22Rv1 (cell line): ENCODE measurements at regions not wholly inside any gene's neighbourhood (a gene's known extent, or its start where the extent isn't known, plus 50 kb on each side); places are given as distances from the start of the nearest gene placed in this dataset.
"Not testable (repeated sequence)": the region's sequence is repeated elsewhere in the genome, so short reads cannot be mapped to it uniquely, and the experiment has no call there.

Experiments used
- ZFX ChIP-seq: fragments of 450-650 bp; IDR thresholded peaks from 2 replicates; pipeline ENCODE4 v1.6.1; 2017; ENCODE audit warnings: antibody characterized with exemption, borderline replicate concordance
- TF ChIP-seq, protein P1 (sequence below): fragments of 450-650 bp; IDR thresholded peaks from 2 replicates; pipeline ENCODE4 v1.5.1; 2017; ENCODE audit warnings: mild to moderate bottlenecking

DNA sequence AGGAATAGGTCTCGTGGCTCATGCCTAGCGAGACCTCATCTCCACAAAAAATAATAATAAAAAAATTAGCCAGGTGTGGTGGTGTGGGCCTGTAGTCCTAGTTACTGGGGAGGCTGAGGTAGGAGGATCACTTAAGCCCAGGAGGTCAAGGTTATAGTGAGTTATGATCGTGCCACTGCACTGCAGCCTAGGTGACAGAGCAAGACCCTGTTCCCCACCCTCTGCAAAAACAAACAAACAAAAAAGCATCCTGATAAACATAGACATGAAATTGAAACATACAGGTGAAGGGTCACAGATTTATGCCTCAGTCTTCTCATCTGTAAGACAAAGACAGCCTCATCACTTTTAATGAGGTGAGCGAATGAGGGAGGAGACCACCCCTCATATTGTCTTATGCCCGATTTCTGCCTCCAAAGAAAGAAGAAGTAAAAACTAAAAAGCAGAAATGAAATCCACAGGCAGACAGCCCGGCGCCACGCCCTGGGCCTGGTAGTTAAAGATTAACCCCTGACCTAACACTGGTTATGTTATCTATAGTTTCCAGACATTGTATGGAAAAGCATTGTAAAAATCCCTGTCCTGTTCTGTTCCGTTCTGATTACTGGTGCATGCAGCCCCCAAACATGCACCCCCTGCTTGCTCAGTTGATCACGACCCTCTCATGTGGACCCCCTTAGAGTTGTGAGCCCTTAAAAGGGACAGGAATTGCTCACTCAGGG, 138.5 kb downstream of the OR2B2 start:
- TF ChIP-seq, protein P1, sequence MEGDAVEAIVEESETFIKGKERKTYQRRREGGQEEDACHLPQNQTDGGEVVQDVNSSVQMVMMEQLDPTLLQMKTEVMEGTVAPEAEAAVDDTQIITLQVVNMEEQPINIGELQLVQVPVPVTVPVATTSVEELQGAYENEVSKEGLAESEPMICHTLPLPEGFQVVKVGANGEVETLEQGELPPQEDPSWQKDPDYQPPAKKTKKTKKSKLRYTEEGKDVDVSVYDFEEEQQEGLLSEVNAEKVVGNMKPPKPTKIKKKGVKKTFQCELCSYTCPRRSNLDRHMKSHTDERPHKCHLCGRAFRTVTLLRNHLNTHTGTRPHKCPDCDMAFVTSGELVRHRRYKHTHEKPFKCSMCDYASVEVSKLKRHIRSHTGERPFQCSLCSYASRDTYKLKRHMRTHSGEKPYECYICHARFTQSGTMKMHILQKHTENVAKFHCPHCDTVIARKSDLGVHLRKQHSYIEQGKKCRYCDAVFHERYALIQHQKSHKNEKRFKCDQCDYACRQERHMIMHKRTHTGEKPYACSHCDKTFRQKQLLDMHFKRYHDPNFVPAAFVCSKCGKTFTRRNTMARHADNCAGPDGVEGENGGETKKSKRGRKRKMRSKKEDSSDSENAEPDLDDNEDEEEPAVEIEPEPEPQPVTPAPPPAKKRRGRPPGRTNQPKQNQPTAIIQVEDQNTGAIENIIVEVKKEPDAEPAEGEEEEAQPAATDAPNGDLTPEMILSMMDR = not testable (repeated sequence)
- TF ChIP-seq ZFX = not testable (repeated sequence)
